Astrocyte of the hippocampus (primary cell): ENCODE measurements at regions not wholly inside any gene's neighbourhood (a gene's known extent, or its start where the extent isn't known, plus 50 kb on each side); places are given as distances from the start of the nearest gene placed in this dataset.
"Not testable (repeated sequence)": the region's sequence is repeated elsewhere in the genome, so short reads cannot be mapped to it uniquely, and the experiment has no call there.

ENCODE experiments used
- DNase-seq: peaks from one replicate; pipeline ENCODE4 v3.0.0; 2011; ENCODE audit warnings: low read depth, low spot score

- DNase-seq: no peak
These were observed 66.2 kb downstream of the SC5D start for GRCh38 chr11:121358760-121359159.

- no peak for DNase-seq
These were observed 67.0 kb downstream of the SC5D start for GRCh38 chr11:121359591-121359990.

- DNase-seq: not testable (repeated sequence)
These were observed 70.4 kb downstream of the SC5D start for GRCh38 chr11:121362955-121363354.

DNA sequence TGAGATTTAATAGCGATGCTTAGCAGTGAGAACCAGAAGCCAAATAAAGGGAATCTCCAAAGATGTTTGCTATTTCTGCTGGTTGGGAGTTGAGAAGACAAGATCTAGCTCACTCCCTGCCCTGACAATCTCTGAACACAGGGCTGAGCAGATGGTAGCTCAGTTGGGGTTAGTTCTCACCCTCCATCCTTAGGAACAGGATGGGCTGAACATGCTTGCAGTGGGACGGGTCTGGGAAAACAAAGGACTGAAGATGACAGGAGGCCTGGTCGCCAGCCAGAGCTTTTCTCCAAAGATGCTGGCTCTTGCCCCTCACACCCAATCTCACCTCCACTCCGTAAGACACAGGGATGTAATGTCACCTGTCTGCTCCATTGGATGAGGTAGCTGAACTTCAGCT, 72.7 kb downstream of the SC5D start:
- no peak for DNase-seq

- DNase-seq: no peak
These were observed 73.5 kb downstream of the SC5D start for GRCh38 chr11:121366038-121366437.

GRCh38 chr11:121367001-121367843, 74.7 kb downstream of the SC5D start:
- peak; percentile 22 for DNase-seq

- DNase-seq: no peak
These were observed 75.3 kb downstream of the SC5D start for GRCh38 chr11:121367844-121368225.

GRCh38 chr11:121368364-121369240, 76.0 kb downstream of the SC5D start:
- DNase-seq: no peak

GRCh38 chr11:121369366-121369765, 76.8 kb downstream of the SC5D start:
- DNase-seq: no peak

- no peak for DNase-seq
These were observed 79.5 kb downstream of the SC5D start for GRCh38 chr11:121372028-121372427.

DNA sequence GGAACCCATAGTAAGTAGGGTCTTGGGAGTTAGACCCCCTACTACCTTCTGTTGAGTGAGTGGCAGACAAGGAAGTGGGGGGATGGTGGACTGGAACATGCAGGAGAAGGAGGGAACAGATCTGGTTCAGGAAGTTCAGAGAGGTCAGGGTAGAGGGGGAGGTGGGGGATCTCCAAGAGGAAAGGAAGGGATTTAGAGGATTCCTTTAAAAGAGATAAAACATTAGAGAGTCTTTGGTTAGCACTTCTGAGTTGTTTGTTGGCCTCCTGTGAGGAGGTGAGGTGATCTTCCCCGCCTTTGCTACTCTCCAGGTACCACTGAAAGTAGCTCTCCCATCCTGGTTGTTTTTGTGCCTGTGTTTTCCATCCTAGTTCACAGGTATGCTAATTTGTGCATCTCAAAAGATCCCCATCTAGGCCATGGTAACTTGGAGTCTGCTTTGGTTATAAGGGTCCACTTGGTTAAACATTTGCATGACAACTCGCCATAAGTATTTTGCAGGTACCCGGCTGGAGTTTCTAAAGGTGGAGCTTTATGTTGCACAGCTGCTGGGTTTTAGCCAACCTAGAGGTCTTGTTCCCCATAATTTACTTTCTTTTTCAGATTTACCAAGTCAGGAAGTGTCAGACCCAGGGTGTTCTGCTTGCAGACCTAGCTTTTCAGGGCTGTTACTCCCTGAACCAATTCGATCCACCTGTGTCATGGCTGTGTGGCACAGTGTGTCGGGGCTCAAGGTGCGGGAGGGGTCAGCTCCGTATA, 79.3 kb upstream of the SORL1 start:
- no peak for DNase-seq

GRCh38 chr11:121374286-121374985, 77.7 kb upstream of the SORL1 start:
- DNase-seq: no peak

GRCh38 chr11:121376130-121376529, 76.0 kb upstream of the SORL1 start:
- no peak for DNase-seq

- DNase-seq: not testable (repeated sequence)
These were observed 72.8 kb upstream of the SORL1 start for GRCh38 chr11:121379145-121379810.

DNA sequence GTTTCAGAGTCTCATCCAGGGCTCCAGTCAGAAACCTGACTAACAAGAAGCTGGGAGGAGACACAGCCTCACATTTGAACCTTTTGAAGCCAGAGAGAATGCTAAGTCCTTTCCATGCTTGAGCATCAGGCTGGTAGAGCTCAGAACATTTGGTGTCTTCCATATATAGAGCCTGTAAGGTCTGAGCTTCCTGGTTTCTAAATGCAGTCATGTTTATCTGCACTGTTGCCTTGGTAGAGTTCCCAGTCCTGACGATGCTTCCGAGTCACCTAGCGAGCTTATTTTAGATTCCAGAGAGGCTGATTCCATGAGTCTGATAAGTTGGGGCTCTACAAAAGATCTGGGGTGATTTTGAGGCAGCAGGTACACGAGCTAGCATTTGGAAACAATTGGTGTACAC, 68.4 kb upstream of the SORL1 start:
- DNase-seq: peak; percentile 28

DNA sequence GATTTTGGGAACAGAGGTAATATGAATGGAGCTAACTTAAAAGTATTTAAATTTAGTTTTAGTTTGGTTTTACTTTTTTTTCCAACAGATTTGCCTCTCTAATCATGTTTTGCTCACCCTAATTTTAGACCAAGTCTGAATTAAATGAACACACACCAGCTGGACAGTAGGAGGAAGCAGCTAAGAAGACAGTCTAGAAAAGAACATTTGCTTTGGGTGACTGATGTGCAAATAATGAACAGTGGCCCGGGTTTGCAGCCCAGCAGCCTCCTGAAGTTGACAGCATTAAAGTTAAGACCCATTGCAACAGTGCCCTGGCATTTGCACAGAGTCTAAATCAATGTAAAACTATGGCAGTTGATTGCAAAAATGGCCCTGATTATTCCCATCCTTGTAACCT, 66.4 kb upstream of the SORL1 start:
- DNase-seq: no peak
